GM12878 (cell line): ENCODE measurements at regions not wholly inside any gene's neighbourhood (a gene's known extent, or its start where the extent isn't known, plus 50 kb on each side); places are given as distances from the start of the nearest gene placed in this dataset.

Source experiments
- ATAC-seq: fragments of 200-7000 bp; cut with Tn5 transposase; 3 replicates; pipeline ENCODE4 v1.9.1; 2020; ENCODE audit warnings: mild to moderate bottlenecking, moderate library complexity
- BruUV-seq: library from RNA; stranded (reverse); fragments of 400-500 nt; replicated peaks from 2 replicates; lab custom pipeline; 2021; lab: Mats Ljungman, UMichigan
- CTCF ChIA-PET: fragments of 300-600 bp; sonication (Branson Sonifier 250); formaldehyde crosslinking; extraction: SDS; loops from one replicate; lab custom pipeline; 2021; ENCODE audit warnings: inconsistent platforms; lab: Yijun Ruan, JAX
- POLR2A ChIA-PET: fragments of 350-600 bp; formaldehyde crosslinking; extraction: SDS; loops from one replicate; lab custom pipeline; 2021; ENCODE audit warnings: inconsistent platforms; lab: Charles Lee
- RAD21 ChIA-PET: fragments of 300-600 bp; sonication (Branson Sonifier 250); formaldehyde crosslinking; loops from one replicate; lab custom pipeline; 2023; ENCODE audit warnings: antibody characterized with exemption; ENCODE audit not compliant: unreplicated experiment; lab: Charles Lee
- SMC1A ChIA-PET: fragments of 300-600 bp; sonication (Branson Sonifier 250); formaldehyde crosslinking; loops from one replicate; lab custom pipeline; 2023; ENCODE audit not compliant: unreplicated experiment, uncharacterized antibody; lab: Charles Lee
- DNase-seq: peaks from one replicate; pipeline ENCODE4 v3.0.0-alpha.2; 2011; ENCODE audit warnings: low read depth, low spot score
- FAIRE-seq: peaks from 3 replicates; lab custom pipeline; 2011; peaks lifted over from hg19 to GRCh38; lab: Jason Lieb, UNC
- H2AFZ ChIP-seq: 2 replicates; pipeline ENCODE4 v1.6.0; 2011; ENCODE audit warnings: low read depth, low read length, control low read depth; ENCODE audit not compliant: control insufficient read depth
- H3K27ac ChIP-seq: 2 replicates; pipeline ENCODE4 v1.5.1; 2011; ENCODE audit warnings: control low read depth; ENCODE audit not compliant: control insufficient read depth, insufficient read depth
- H3K27me3 ChIP-seq, 2 experiments: replicated peaks in 1 of 2; 2 replicates each; pipeline versions ENCODE4 v1.6.0 to v1.6.1; 2011; ENCODE audit warnings: low read length in 1 of 2; ENCODE audit not compliant: control insufficient read depth in 2 of 2, insufficient read depth in 2 of 2
- H3K36me3 ChIP-seq, 2 experiments: 2 replicates each; pipeline ENCODE4 v1.5.1; 2011; ENCODE audit warnings: low read length in 1 of 2; ENCODE audit not compliant: control insufficient read depth in 2 of 2, insufficient read depth in 2 of 2
- H3K4me1 ChIP-seq: 2 replicates; pipeline ENCODE4 v1.6.1; 2011; ENCODE audit warnings: mild to moderate bottlenecking, low read length, moderate library complexity, mixed read lengths; ENCODE audit not compliant: control insufficient read depth, insufficient read depth
- H3K4me2 ChIP-seq: 2 replicates; pipeline ENCODE4 v1.6.0; 2011; ENCODE audit warnings: control low read depth; ENCODE audit not compliant: control insufficient read depth, insufficient read depth
- H3K4me3 ChIP-seq: fragments of 200-600 bp; sonication (generic); 2 replicates; pipeline ENCODE4 v1.5.1; 2016
- H3K79me2 ChIP-seq: 2 replicates; pipeline ENCODE4 v1.6.0; 2011; ENCODE audit warnings: low read length; ENCODE audit not compliant: control insufficient read depth, insufficient read depth
- H3K9ac ChIP-seq: 2 replicates; pipeline ENCODE4 v1.8.0; 2011; ENCODE audit warnings: low read length, control low read depth, mixed read lengths; ENCODE audit not compliant: control insufficient read depth, insufficient read depth
- H3K9me3 ChIP-seq: replicated peaks from 3 replicates; pipeline ENCODE4 v1.5.1; 2011; ENCODE audit warnings: mild to moderate bottlenecking, low read length; ENCODE audit not compliant: control insufficient read depth, insufficient read depth
- H4K20me1 ChIP-seq: 2 replicates; pipeline ENCODE4 v1.6.0; 2011; ENCODE audit not compliant: control insufficient read depth, insufficient read depth
- ATF2 ChIP-seq: IDR thresholded peaks from 2 replicates; pipeline ENCODE4 v1.6.1; 2012; ENCODE audit warnings: low read length, inconsistent platforms
- CBFB ChIP-seq: IDR thresholded peaks from 2 replicates; pipeline ENCODE4 v1.6.1; 2016; ENCODE audit warnings: antibody characterized with exemption, low read depth
- CEBPB ChIP-seq, 2 experiments: fragments of 150-350 bp in 1 of 2; IDR thresholded peaks; 2 replicates each; pipeline ENCODE4 v1.6.1; 2012 to 2014; ENCODE audit warnings: low read depth in 2 of 2, low read length in 2 of 2, borderline replicate concordance in 1 of 2, inconsistent platforms in 1 of 2
- HDAC2 ChIP-seq: fragments of 200-600 bp; sonication (generic); IDR thresholded peaks from 2 replicates; pipeline ENCODE4 v1.6.1; 2017
- JUNB ChIP-seq: IDR thresholded peaks from 2 replicates; pipeline ENCODE4 v1.6.1; 2016; ENCODE audit warnings: antibody characterized with exemption, mild to moderate bottlenecking
- RELA ChIP-seq: fragments of 450-650 bp; IDR thresholded peaks from 2 replicates; pipeline ENCODE4 v1.8.0; 2014; ENCODE audit warnings: borderline replicate concordance; ENCODE audit not compliant: partially characterized antibody
- RUNX3 ChIP-seq: IDR thresholded peaks from 2 replicates; pipeline ENCODE4 v1.6.1; 2012; ENCODE audit warnings: low read length, inconsistent platforms
- SMAD5 ChIP-seq: IDR thresholded peaks from 2 replicates; pipeline ENCODE4 v1.6.1; 2016; ENCODE audit warnings: antibody characterized with exemption, low read depth
- SRF ChIP-seq, 2 experiments: IDR thresholded peaks; 2 replicates each; pipeline ENCODE4 v1.6.1; 2011; ENCODE audit warnings: low read depth in 2 of 2, low read length in 2 of 2, mild to moderate bottlenecking in 1 of 2, moderate library complexity in 1 of 2
- ZBTB11 ChIP-seq: fragments of 450-650 bp; formaldehyde crosslinking; IDR thresholded peaks from 2 replicates; pipeline ENCODE4 v1.5.0; 2022; ENCODE audit warnings: mild to moderate bottlenecking, missing genetic modification characterization
- ZNF274 ChIP-seq: IDR thresholded peaks from one replicate; pipeline ENCODE4 v1.8.0; 2011; ENCODE audit not compliant: insufficient read length, insufficient read depth
- WGBS: methylation state at CpG from one replicate; pipeline ENCODE4 v1.1.6; 2016; ENCODE audit warnings: low lambda C conversion rate; ENCODE audit not compliant: insufficient replicate concordance, insufficient coverage; ENCODE audit errors: missing lambda C conversion rate; 5-methylcytosine and 5-hydroxymethylcytosine counted together
- in situ Hi-C: fragments of 300-500 bp; cut with MboI; formaldehyde crosslinking; loops from 9 replicates; pipeline ENCODE4 v1.14.3; 2018; ENCODE audit warnings: mixed read lengths
- intact Hi-C: fragments of 100-400 bp; cut with micrococcal nuclease; formaldehyde crosslinking; loops from one replicate; pipeline ENCODE4 v1.14.2; 2022; ENCODE audit not compliant: unreplicated experiment
- TF ChIP-seq, protein P1 (sequence below): fragments of 450-650 bp; formaldehyde crosslinking; IDR thresholded peaks from 2 replicates; pipeline ENCODE4 v1.4.0; 2020; ENCODE audit warnings: mild to moderate bottlenecking, moderate library complexity
- TF ChIP-seq, protein P2 (sequence below): fragments of 450-650 bp; IDR thresholded peaks from 2 replicates; pipeline ENCODE4 v1.6.1; 2017; ENCODE audit warnings: mild to moderate bottlenecking
- TF ChIP-seq, protein P3 (sequence below): IDR thresholded peaks from 2 replicates; pipeline ENCODE4 v1.6.1; 2011; ENCODE audit warnings: low read depth, mild to moderate bottlenecking, low read length, moderate library complexity, borderline replicate concordance; ENCODE audit errors: extremely low read depth

DNA sequence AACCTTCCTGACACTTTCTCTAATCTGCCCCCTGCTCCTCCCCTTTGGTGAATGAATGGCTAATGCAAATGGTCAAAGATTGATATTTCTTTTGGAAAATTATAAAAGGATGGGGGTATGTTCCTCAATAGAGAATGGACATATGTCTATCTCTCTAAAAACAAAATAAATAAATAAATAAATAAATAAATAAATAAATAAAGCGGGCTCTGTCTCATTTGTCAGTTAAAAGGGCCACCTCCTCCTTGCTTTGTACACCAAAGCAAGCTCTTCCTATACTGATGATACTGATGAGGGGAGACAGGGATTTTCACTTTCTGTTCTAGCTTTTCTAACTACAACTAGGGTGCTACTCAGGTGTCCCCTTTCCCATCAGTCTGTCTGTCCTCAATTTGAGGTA is 135.5 kb upstream of the SPACA1 start:
- no peak overlapping the region for H3K9ac ChIP-seq
- no peaks in the 10 kb centered on the region for H3K79me2 ChIP-seq
- H2AFZ ChIP-seq: no peak overlapping the region
- H3K27ac ChIP-seq: no peak overlapping the region
- POLR2A ChIA-PET: no interaction called here
- FAIRE-seq: no peak
- peaks cover 4% of the 10 kb centered on the region; the same call in 2 of the 3 replicates for H3K9me3 ChIP-seq
- H3K36me3 ChIP-seq: no peaks in the 10 kb centered on the region
- WGBS: 93% methylated on average over 1 of the region's 1 CpG
- intact Hi-C loops: no loop called here
- no peak for ATAC-seq
- CTCF ChIA-PET: interaction anchor here (0.6 to 2.3 kb wide), 4 partner anchors 10 to 80 kb away, joined by 3 to 10 read pairs (median 6); no protein-coding TSS in a partner anchor
- SMC1A ChIA-PET: interaction anchor here (0.5 to 12.3 kb wide), 3 partner anchors 6 to 80 kb away, joined by 3 to 203 read pairs (median 3); no protein-coding TSS in a partner anchor
- H3K4me2 ChIP-seq: no peak overlapping the region
- DNase-seq: no peak
- H3K4me1 ChIP-seq: peaks cover 13% of the 10 kb centered on the region
- H3K27me3 ChIP-seq: no peaks in the 10 kb centered on the region
- in situ Hi-C loops: no loop called here
- no peak overlapping the region for H3K4me3 ChIP-seq
- RAD21 ChIA-PET: interaction anchor here (1.2 kb wide), 1 partner anchor 80 kb away, joined by 4 read pairs; no protein-coding TSS in a partner anchor
- H4K20me1 ChIP-seq: no peaks in the 10 kb centered on the region
- no TSS peak for BruUV-seq
- TF ChIP-seq RELA (no peak), CEBPB (IDR thresholded peaks at IDR 0.05; ENCODE audit: borderline replicate concordance in 1 of 2, low read depth in 2 of 2, low read length in 2 of 2) (no peak), HDAC2 (no peak), ZNF274 (no peak), JUNB (no peak), ATF2 (no peak), RUNX3 (no peak), CBFB (no peak), ZBTB11 (CRISPR knock-in tag) (no peak), SMAD5 (no peak), SRF (IDR thresholded peaks at IDR 0.05; ENCODE audit: low read depth in 2 of 2, low read length in 2 of 2) (no peak)
- TF ChIP-seq, protein P1, sequence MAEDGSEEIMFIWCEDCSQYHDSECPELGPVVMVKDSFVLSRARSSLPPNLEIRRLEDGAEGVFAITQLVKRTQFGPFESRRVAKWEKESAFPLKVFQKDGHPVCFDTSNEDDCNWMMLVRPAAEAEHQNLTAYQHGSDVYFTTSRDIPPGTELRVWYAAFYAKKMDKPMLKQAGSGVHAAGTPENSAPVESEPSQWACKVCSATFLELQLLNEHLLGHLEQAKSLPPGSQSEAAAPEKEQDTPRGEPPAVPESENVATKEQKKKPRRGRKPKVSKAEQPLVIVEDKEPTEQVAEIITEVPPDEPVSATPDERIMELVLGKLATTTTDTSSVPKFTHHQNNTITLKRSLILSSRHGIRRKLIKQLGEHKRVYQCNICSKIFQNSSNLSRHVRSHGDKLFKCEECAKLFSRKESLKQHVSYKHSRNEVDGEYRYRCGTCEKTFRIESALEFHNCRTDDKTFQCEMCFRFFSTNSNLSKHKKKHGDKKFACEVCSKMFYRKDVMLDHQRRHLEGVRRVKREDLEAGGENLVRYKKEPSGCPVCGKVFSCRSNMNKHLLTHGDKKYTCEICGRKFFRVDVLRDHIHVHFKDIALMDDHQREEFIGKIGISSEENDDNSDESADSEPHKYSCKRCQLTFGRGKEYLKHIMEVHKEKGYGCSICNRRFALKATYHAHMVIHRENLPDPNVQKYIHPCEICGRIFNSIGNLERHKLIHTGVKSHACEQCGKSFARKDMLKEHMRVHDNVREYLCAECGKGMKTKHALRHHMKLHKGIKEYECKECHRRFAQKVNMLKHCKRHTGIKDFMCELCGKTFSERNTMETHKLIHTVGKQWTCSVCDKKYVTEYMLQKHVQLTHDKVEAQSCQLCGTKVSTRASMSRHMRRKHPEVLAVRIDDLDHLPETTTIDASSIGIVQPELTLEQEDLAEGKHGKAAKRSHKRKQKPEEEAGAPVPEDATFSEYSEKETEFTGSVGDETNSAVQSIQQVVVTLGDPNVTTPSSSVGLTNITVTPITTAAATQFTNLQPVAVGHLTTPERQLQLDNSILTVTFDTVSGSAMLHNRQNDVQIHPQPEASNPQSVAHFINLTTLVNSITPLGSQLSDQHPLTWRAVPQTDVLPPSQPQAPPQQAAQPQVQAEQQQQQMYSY: no peak
- TF ChIP-seq, protein P2, sequence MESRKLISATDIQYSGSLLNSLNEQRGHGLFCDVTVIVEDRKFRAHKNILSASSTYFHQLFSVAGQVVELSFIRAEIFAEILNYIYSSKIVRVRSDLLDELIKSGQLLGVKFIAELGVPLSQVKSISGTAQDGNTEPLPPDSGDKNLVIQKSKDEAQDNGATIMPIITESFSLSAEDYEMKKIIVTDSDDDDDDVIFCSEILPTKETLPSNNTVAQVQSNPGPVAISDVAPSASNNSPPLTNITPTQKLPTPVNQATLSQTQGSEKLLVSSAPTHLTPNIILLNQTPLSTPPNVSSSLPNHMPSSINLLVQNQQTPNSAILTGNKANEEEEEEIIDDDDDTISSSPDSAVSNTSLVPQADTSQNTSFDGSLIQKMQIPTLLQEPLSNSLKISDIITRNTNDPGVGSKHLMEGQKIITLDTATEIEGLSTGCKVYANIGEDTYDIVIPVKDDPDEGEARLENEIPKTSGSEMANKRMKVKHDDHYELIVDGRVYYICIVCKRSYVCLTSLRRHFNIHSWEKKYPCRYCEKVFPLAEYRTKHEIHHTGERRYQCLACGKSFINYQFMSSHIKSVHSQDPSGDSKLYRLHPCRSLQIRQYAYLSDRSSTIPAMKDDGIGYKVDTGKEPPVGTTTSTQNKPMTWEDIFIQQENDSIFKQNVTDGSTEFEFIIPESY: no peak
- TF ChIP-seq, protein P3, sequence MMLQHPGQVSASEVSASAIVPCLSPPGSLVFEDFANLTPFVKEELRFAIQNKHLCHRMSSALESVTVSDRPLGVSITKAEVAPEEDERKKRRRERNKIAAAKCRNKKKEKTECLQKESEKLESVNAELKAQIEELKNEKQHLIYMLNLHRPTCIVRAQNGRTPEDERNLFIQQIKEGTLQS: no peak
